ENCODE measurements at regions not wholly inside any gene's neighbourhood (a gene's known extent, or its start where the extent isn't known, plus 50 kb on each side); places are given as distances from the start of the nearest gene placed in this dataset.
A peak's percentile ranks its signal among the peaks of the same experiment; 100 is the strongest.
"Not testable (repeated sequence)": the region's sequence is repeated elsewhere in the genome, so short reads cannot be mapped to it uniquely, and the experiment has no call there.

DNA sequence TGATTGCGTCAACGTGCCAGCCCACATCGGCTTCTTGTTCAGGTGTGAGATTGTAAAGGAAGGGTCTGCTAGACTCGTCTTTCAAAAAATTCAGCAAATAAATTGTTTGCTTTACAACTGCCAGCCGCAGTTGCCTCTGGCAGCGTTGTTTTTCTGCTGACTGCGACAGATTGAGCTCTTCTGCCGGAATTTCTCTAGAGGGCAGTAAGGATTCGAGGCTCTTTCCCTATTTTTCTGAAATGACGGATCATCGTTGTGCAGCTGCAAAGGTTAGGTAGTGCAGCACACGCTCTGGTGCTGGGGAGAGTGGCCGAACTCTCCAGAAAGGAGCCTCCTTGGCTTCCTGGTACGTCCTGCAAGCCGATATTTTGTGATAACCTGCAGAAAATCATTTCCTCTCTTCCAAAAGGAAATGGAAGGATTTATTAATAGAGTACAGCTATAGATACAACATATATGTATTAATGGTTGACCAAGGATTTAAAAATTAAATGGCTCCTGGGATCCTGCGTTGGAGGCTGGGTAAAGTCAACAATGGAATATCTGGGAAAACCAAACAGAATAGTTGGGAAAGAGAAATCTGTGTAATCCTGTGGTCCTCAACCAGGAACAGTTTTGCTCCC lies 121.9 kb upstream of the ZFP64 start:
- DNase-seq: peak in 15 of 51 donors; percentile 2 to 27 (median 9)

DNA sequence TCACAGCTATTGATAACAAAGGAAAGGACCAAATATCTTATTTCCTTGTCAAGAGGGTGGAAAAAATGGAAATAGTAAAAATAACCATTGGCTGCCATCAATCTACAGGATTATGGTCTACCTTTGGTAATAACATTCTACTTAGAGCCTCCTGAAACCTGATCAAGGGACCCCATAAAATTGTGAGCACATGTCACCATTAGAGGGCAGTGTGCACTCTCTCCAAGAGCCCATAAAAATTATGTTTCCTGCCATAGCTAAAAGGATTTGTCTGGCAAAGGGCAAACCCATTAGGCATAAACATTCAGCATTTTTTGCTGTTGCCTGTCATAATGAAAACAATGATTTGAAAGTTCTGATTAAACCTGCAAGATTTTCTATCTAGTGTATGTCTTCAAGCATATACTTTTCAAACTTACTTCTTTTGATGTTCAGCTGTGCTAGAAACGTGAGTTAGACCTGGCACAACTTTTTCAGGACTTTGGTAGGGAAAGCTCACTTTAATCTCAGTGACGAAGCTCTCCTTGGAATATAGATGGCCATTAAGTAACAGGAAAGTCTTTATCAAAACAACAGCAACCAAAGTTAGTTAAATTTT lies 120.7 kb upstream of the ZFP64 start:
- DNase-seq: peak in 13 of 51 donors; percentile 1 to 59 (median 5)

DNA sequence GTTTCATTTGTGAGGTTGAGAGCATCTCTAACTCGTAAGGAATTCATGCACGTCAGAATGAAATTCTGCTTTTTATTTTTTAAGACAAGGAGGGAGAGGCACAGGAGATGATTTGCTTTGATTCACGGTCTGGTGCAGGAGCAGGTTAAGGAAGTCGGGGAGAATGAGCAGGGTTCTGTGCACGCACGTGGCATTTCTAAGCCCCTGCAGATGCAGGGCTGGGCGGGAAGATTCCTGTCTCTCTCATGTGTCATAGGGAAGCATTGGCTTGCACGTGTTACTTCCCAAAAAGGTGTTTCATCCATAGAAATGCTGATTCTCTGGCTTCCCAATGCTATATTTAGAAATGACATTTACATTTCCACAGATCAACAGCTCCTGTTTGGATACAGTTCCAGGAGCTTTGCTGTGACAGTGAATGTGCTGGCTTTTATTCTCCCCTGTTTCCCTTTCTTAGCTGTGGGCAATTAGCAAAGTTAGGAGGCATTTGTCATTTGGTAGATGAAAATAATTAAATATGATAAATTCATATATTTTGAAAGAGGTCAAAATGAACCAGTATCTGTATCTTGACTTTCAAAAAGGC lies 119.7 kb upstream of the ZFP64 start:
- peak in 1 of 51 donors; percentile 3 for DNase-seq

DNA sequence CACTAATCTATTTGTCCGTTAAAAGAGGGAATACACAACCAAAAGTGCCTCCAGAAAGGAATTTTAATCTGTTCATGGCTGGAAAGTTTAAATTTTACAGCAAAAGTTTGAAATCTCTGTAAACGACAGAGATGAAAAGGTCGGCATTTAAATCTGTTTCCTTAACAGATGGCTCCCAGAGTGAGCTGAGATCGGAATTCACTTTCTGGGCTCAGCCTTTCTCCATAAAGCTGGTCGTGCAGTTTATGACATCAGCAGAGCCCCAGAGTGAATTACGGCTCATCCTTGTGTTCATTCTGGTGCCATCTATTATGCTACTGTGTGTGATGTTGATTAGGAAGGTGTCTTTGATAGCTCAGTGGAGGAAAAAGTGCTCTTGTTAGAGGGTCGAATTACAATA lies 117.6 kb upstream of the ZFP64 start:
- no peak for DNase-seq

GRCh38 chr20:52306477-52306876 lies 114.9 kb upstream of the ZFP64 start:
- DNase-seq: no peak

- DNase-seq: no peak
These were observed 114.3 kb upstream of the ZFP64 start for GRCh38 chr20:52305858-52306257.

GRCh38 chr20:52305024-52305645 lies 113.6 kb upstream of the ZFP64 start:
- no peak for DNase-seq

- DNase-seq: no peak
These were observed 111.8 kb upstream of the ZFP64 start for GRCh38 chr20:52303281-52303950.

DNA sequence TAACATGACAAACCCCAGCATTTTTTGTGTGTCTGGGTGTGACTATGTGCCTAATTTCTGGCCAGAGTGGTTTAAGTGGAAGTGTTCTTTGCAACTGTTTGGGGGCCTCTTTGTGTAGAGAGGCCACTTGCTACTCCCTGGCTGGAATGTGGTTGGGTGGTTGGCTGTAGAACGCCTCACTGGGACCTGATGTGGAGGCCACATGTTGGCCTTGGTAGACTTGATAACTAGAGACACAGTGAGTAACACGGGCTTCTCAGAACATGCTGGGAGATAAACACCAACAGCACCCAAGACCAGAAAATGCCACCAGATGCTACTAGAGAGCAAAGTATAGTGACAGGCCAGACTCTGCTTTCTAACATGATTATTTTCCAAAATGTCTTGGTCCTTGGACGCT lies 111.2 kb upstream of the ZFP64 start:
- DNase-seq: no peak

DNA sequence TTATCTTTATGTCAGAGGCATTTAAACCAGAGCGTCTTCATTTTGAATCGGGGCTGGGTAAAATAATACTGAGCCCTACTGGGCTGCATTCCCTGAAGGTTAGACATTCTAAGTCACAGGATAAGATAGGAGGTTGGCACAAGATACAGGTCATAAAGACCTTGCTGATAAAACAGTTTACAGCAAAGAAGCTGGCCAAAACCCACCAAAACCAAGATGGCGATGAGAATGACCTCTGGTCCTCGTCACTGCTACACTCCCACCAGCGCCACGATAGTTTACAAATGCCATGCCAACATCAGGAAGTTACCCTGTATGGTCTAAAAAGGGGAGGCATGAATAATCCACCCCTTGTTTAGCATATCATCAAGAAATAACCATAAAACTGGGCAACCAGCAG lies 110.5 kb upstream of the ZFP64 start:
- DNase-seq: not testable (repeated sequence)

DNA sequence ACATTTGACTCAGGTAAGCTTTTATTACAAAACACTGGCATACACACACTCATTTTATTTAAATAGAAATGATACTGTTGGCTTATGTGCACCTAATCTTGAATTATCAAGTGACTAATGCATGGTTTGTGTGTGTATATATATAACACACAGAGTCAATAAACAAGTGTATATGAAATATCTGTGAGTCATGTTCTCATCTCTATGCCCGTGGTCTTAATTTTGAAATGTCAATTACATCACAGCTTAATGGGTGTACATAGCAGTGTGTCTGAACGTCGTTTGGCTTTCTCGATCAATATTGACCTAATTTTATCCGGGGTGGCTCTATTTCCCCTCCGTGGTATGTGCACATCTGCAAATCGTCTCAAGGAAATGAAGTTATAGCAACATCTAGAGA lies 104.0 kb upstream of the ZFP64 start:
- DNase-seq: no peak

GRCh38 chr20:52294106-52294628 lies 102.6 kb upstream of the ZFP64 start:
- no peak for DNase-seq

DNA sequence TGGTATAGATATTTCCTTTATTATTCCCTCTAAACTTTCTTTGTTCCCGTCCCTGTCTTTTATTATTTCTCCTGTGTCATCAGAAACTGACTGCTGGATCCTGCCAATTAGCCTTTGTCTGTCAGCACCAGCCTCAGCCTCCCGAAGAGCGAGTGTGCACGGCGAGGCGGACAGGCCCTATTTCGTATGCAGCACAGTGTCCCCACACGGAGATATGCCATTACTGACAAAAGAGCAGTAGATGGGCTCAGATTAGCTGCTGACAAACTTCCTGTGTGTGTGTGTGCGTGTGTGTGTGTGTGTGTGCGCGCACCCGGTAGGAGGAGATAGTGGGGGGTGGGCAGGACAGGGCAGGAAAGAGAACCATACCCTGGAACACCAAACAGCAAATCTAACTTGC lies 99.5 kb upstream of the ZFP64 start:
- DNase-seq: peak in 1 of 51 donors; percentile 2

DNA sequence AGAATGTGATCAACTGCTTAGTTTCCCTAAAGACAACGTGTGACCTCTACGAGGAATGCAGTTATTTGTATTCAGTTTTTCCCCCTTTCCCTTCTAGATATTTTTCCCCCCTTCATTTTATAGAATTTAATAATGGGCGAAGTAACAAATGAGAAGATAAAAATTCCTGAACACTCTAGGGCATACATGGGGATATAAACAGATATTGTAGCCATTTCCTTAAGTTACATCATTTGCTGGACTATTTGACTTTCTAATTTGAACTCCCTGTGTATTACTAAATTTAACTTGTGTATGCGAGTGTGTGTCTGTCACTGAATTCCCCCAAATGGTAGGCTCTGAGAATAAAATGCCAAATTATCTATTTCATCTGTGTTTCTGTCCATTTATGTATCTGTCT lies 99.0 kb upstream of the ZFP64 start:
- DNase-seq: no peak

- no peak for DNase-seq
These were observed 98.5 kb upstream of the ZFP64 start for GRCh38 chr20:52289956-52290565.

- DNase-seq: no peak
These were observed 88.8 kb upstream of the ZFP64 start for GRCh38 chr20:52280407-52280806.

DNA sequence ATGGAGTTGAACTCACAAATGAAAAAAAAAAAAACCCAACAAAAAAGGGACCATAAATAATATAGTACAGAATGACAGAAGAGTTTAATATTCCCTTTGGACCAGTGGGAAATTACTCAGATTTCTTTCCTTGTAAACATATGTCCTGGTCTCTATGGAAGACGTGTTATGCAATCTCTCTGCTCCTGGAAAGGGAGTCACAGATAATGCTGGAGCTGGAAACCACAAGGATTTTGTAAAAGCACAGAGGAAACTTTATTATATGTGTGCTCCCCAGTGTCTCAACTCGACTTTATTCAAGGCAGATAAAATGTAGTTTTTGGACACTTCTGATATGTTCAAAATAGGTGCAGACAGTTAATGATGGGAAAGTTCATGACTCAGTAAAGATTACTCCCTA lies 88.1 kb upstream of the ZFP64 start:
- no peak for DNase-seq

DNA sequence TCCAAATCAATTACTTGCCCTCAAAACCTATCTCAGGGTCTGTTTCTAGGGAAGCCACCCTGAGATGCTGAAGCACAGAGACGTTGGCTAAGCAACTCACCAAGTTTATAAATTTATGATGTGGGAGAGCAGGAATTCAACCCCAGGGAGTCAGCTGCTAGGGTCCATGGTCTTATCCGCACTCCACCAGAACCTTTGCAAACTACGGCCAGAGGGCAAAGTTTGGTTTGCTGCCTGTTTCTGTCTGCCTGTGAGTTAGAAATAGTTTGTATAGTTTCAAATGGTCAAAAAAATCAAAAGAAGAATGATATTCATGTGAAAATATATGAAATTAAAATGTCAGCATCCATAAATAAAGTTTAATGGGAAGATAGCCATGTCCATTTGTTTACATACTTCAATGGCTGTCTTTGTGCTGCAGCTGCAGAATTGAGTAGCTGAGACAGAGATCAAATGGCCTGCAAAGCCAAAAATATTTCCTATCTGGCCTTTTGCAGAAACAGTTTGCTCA lies 83.7 kb upstream of the ZFP64 start:
- DNase-seq: no peak

DNA sequence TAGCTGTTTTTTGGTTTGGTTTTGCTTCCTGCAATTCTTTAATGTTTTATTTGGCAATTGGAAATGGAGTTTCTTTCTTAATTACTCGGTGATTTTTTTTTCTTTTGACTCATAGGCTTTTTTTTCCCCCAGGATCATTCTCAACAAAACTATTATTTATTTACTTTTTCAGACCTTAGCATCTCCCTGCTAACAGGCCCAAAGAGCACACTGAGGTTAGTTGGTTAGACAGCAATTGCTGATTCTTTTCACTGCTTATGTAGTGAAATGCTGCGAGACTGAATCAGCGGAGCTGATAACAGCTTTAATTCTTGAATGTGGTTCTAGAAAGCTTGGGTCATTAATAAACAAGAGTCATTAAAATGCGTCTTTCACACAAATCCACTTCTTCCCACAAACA lies 79.1 kb upstream of the ZFP64 start:
- no peak for DNase-seq

DNA sequence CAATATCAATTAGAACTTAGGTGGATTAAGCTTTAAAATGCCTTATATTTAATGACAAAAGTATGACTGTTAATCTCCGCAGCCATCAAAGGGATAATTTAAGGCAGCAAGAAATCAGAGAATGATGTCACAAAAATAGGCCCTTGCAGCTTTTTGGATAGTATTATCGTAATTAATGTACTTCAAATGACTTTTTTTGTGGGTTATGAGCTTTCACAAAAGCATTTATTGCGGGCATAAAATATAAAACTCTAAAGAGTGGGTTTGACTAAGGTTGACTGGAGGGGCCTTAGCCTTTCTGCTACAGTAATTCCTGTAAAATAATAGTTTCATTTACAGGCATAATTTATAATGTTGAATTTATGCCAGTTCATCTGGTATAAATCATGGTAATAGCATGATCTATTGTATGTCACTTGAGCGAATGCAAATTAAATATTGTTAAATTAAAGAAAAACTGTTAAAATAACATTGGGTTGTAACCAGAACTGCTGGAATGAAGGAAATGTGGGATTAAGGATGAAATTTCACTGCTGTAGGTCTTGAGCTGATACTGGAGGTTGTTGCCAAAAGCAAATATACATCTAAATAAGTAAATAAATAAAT lies 78.5 kb upstream of the ZFP64 start:
- no peak for DNase-seq

GRCh38 chr20:52269321-52269720 lies 77.7 kb upstream of the ZFP64 start:
- DNase-seq: no peak
